ENCODE measurements at regions not wholly inside any gene's neighbourhood (a gene's known extent, or its start where the extent isn't known, plus 50 kb on each side); places are given as distances from the start of the nearest gene placed in this dataset.

DNA sequence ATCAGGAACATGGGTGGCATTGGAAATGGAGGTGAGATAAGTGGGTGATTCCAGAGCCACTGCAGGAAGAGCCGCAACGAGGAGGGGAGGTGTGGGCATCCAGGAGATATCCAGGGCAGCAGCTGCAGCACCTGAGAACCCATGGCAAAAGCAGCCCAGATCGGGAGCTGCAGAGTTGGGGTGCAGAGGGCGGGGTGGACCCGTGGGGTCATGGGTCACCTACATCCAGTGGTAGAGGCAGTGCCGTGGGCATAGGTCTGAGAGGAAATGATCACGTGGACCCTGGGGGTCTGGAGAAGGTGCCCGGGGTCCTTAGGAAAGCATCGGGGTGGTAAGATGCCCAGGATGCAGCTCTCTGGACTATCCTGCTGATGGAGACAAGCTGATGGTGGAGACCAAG, 530.0 kb downstream of the GLRX3 start:
- no peaks in the 10 kb centered on the region for H3K4me1 Mint-ChIP-seq
- no peak overlapping the region for H3K4me2 ChIP-seq

More for the DNA sequence above, 530.0 kb downstream of the GLRX3 start:
- Histone ChIP-seq H3K4me3 (no peak overlapping the region), H3K4me1 (ENCODE audit: insufficient read depth) (no peaks in the 10 kb centered on the region), H3K36me3 (ENCODE audit: insufficient read depth) (no peaks in the 10 kb centered on the region), H3K27ac (ENCODE audit: low read depth) (no peak overlapping the region), H3K9me2 (ENCODE audit: insufficient read depth) (no peaks in the 10 kb centered on the region), H4K20me1 (replicated peaks; ENCODE audit: insufficient read depth) (no peaks in the 10 kb centered on the region), H3K27me3 (ENCODE audit: insufficient read depth) (no peaks in the 10 kb centered on the region), H3K79me2 (replicated peaks; ENCODE audit: insufficient read depth) (no peaks in the 10 kb centered on the region), H3F3A (replicated peaks; ENCODE audit: low read depth) (no peaks in the 10 kb centered on the region), H2AFZ (no peak overlapping the region)
- peaks cover 47% of the 10 kb centered on the region for H3K36me3 Mint-ChIP-seq (ENCODE audit: low read depth)
- peaks cover 6% of the 10 kb centered on the region for H3K27me3 Mint-ChIP-seq (ENCODE audit: insufficient read depth, low read depth, poor library complexity)
- peaks cover 95% of the 10 kb centered on the region for H3K9me3 Mint-ChIP-seq
- TF ChIP-seq, protein P1, sequence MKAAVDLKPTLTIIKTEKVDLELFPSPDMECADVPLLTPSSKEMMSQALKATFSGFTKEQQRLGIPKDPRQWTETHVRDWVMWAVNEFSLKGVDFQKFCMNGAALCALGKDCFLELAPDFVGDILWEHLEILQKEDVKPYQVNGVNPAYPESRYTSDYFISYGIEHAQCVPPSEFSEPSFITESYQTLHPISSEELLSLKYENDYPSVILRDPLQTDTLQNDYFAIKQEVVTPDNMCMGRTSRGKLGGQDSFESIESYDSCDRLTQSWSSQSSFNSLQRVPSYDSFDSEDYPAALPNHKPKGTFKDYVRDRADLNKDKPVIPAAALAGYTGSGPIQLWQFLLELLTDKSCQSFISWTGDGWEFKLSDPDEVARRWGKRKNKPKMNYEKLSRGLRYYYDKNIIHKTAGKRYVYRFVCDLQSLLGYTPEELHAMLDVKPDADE (IDR thresholded peaks at IDR 0.05) = no peak
- TF ChIP-seq ZNF114 (CRISPR knock-in tag; IDR thresholded peaks at IDR 0.05) (no peak), POLR2AphosphoS5 (IDR thresholded peaks at IDR 0.05; ENCODE audit: low read depth) (no peak), CREB1 (CRISPR knock-in tag; IDR thresholded peaks at IDR 0.05; ENCODE audit: low read depth) (no peak), ZNF331 (CRISPR knock-in tag; IDR thresholded peaks at IDR 0.05; ENCODE audit: low read depth) (no peak), EZH2 (IDR thresholded peaks at IDR 0.05; ENCODE audit: low read depth, unreplicated experiment) (no peak), REST (IDR thresholded peaks at IDR 0.05; ENCODE audit: unreplicated experiment) (no peak), STAT1 (IDR thresholded peaks at IDR 0.05; ENCODE audit: unreplicated experiment) (no peak), CTCF (conservative IDR thresholded peaks at IDR 0.05; ENCODE audit: low read depth in 2 of 2) (no peak), EZH2phosphoT487 (IDR thresholded peaks at IDR 0.05; ENCODE audit: unreplicated experiment) (no peak), NANOG (IDR thresholded peaks at IDR 0.05; ENCODE audit: borderline replicate concordance) (no peak), JUNB (IDR thresholded peaks at IDR 0.05; ENCODE audit: unreplicated experiment) (no peak)
- TF ChIP-seq, protein P2, sequence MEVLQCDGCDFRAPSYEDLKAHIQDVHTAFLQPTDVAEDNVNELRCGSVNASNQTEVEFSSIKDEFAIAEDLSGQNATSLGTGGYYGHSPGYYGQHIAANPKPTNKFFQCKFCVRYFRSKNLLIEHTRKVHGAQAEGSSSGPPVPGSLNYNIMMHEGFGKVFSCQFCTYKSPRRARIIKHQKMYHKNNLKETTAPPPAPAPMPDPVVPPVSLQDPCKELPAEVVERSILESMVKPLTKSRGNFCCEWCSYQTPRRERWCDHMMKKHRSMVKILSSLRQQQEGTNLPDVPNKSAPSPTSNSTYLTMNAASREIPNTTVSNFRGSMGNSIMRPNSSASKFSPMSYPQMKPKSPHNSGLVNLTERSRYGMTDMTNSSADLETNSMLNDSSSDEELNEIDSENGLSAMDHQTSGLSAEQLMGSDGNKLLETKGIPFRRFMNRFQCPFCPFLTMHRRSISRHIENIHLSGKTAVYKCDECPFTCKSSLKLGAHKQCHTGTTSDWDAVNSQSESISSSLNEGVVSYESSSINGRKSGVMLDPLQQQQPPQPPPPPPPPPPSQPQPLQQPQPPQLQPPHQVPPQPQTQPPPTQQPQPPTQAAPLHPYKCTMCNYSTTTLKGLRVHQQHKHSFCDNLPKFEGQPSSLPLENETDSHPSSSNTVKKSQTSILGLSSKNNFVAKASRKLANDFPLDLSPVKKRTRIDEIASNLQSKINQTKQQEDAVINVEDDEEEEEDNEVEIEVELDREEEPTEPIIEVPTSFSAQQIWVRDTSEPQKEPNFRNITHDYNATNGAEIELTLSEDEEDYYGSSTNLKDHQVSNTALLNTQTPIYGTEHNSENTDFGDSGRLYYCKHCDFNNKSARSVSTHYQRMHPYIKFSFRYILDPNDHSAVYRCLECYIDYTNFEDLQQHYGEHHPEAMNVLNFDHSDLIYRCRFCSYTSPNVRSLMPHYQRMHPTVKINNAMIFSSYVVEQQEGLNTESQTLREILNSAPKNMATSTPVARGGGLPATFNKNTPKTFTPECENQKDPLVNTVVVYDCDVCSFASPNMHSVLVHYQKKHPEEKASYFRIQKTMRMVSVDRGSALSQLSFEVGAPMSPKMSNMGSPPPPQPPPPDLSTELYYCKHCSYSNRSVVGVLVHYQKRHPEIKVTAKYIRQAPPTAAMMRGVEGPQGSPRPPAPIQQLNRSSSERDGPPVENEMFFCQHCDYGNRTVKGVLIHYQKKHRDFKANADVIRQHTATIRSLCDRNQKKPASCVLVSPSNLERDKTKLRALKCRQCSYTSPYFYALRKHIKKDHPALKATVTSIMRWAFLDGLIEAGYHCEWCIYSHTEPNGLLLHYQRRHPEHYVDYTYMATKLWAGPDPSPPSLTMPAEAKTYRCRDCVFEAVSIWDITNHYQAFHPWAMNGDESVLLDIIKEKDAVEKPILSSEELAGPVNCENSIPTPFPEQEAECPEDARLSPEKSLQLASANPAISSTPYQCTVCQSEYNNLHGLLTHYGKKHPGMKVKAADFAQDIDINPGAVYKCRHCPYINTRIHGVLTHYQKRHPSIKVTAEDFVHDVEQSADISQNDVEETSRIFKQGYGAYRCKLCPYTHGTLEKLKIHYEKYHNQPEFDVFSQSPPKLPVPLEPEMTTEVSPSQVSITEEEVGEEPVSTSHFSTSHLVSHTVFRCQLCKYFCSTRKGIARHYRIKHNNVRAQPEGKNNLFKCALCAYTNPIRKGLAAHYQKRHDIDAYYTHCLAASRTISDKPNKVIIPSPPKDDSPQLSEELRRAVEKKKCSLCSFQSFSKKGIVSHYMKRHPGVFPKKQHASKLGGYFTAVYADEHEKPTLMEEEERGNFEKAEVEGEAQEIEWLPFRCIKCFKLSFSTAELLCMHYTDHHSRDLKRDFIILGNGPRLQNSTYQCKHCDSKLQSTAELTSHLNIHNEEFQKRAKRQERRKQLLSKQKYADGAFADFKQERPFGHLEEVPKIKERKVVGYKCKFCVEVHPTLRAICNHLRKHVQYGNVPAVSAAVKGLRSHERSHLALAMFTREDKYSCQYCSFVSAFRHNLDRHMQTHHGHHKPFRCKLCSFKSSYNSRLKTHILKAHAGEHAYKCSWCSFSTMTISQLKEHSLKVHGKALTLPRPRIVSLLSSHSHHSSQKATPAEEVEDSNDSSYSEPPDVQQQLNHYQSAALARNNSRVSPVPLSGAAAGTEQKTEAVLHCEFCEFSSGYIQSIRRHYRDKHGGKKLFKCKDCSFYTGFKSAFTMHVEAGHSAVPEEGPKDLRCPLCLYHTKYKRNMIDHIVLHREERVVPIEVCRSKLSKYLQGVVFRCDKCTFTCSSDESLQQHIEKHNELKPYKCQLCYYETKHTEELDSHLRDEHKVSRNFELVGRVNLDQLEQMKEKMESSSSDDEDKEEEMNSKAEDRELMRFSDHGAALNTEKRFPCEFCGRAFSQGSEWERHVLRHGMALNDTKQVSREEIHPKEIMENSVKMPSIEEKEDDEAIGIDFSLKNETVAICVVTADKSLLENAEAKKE (CRISPR knock-in tag; IDR thresholded peaks at IDR 0.05) = no peak
- DNase-seq (ENCODE audit: low spot score) (no peak), ATAC-seq (no peak)
- H3K4me3 Mint-ChIP-seq = no peak overlapping the region
- H3K27ac Mint-ChIP-seq = no peak overlapping the region

Data from GM23338 (cell line).